ENCODE measurements at regions not wholly inside any gene's neighbourhood (a gene's known extent, or its start where the extent isn't known, plus 50 kb on each side); places are given as distances from the start of the nearest gene placed in this dataset.
A peak's percentile ranks its signal among the peaks of the same experiment; 100 is the strongest.
"Not testable (repeated sequence)": the region's sequence is repeated elsewhere in the genome, so short reads cannot be mapped to it uniquely, and the experiment has no call there.

- no peak for DNase-seq
Measured at GRCh38 chr5:152177626-152178349, 227.3 kb downstream of the NMUR2 start.

- no peak for DNase-seq
Measured at GRCh38 chr5:152171888-152172287, 233.2 kb downstream of the NMUR2 start.

GRCh38 chr5:152170350-152170749 lies 234.7 kb downstream of the NMUR2 start:
- peak; percentile 10 for DNase-seq

GRCh38 chr5:152164860-152165259 lies 240.2 kb upstream of the GLRA1 start:
- no peak for DNase-seq

DNA sequence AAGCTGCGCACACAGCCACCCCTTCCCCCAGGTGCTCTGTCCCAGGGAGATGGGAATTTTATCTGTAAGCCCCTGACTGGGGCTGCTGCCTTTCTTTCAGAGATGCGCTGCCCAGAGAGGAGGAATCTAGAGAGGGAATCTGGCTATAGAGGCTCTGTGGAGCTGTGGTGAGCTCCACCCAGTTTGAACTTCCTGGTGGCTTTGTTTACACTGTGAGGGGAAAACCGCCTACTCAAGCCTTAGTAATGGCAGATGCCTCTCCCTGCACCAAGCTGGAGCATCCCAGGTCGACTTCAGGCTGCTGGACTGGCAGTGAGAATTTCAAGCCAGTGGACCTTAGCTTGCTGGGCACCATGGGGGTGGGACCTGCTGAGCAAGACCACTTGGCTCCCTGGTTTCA lies 235.2 kb upstream of the GLRA1 start:
- DNase-seq, result not testable (repeated sequence)

- DNase-seq, result not testable (repeated sequence)
Measured at GRCh38 chr5:152154452-152154851, 229.8 kb upstream of the GLRA1 start.

- no peak for DNase-seq
Measured at GRCh38 chr5:152151940-152152339, 227.3 kb upstream of the GLRA1 start.

GRCh38 chr5:152151113-152151512 lies 226.5 kb upstream of the GLRA1 start:
- no peak for DNase-seq

- no peak for DNase-seq
Measured at GRCh38 chr5:152147286-152147685, 222.6 kb upstream of the GLRA1 start.

GRCh38 chr5:152146566-152146965 lies 221.9 kb upstream of the GLRA1 start:
- DNase-seq, result no peak

- no peak for DNase-seq
Measured at GRCh38 chr5:152144556-152144955, 219.9 kb upstream of the GLRA1 start.

GRCh38 chr5:152144030-152144429 lies 219.4 kb upstream of the GLRA1 start:
- DNase-seq, result no peak

DNA sequence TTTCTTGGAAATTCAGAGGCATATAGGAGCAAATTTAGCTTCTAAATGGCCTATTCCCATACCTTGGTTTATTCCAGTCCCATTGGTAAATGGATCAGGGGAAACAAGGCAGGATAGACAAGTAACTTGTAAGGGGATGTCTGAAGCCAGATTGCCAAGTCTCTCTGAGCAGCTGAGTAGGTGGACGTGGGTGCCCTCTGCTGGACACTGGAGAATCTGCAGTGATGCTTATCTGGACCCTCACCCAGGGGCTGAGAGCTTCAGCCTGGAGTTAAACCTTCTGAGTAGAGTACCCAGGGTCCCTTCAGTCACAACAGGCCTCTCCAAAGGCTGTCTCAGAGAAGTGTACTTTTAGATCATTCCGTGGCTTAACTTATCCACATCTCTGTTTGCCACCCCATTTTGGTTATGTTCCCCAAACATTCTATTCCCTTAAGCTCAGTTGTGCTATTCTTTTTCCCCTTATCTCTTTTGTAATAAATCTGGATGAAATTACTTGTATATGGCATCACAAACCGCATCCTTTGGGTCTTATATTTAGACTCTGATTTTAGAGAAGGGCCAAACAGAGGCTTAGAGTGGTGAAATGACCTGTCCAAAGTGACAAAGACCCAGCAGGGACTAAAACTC lies 218.3 kb upstream of the GLRA1 start:
- peak; percentile 44 for DNase-seq

DNA sequence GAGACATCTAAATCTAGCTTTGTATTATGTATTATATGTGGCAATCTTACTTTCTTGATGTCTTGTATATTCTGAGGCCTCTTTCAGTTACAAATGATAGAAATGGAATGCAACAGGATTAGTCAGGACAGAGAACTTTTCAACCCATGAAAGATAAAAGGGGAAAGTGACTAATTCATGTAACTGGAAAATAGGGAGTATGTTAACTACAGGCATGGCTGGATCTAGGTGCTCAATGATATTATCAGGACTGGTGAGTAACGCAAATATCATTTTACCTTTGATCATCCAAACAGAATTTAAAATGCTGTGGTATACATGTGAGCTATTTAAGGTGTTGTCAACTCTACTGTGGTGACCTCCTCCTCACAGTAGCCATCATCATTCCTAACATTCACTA lies 215.7 kb upstream of the GLRA1 start:
- no peak for DNase-seq

- no peak for DNase-seq
Measured at GRCh38 chr5:152137063-152137462, 212.4 kb upstream of the GLRA1 start.

DNA sequence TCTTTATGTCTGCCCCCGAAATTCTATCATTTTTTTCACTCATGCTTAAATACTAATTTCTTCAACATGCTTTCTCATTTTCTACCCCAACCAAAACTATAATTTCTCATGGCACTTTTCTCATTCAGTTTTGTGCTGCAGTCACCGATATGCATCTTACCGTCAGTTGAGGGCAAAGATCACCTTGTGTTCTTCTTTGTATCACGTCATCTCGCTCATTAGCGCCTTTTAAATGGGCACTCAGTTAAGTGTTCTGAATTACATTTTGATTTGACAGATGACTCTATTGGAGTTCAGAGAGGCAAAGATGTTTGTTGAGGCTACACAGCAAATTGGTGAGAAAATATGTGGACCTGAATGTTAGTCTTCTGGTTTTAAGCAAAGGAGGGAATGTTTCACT lies 211.7 kb upstream of the GLRA1 start:
- DNase-seq, result no peak

GRCh38 chr5:152135827-152136226 lies 211.2 kb upstream of the GLRA1 start:
- no peak for DNase-seq

DNA sequence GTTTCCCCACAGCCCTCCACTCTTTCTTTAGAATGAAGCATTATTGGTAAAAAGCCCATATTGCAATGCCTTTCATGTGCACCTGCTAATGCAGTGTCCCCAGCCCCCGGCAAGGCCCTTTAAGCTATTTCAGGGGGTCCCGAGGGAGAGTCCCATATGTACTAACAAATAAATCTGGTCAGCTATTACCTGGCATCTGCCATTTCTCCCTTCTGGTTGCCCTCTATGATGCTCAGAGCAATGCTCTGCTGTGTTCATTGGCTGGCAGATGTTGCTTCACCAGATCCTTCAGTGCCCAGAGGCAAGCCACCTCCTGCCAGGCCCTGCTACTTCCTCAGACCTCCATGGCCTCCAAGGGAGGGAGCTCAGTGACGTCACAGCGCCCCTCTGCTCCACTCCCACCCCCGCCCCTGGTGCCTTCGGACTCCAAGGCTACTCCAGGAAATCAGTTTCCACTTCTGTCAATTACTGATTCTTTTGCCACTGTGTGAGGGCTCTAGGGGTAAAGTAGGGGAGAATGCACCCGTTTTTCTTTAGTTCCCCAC lies 201.1 kb upstream of the GLRA1 start:
- no peak for DNase-seq

- no peak for DNase-seq
Measured at GRCh38 chr5:152124409-152125041, 199.9 kb upstream of the GLRA1 start.

GRCh38 chr5:152118676-152119470 lies 194.2 kb upstream of the GLRA1 start:
- no peak for DNase-seq

DNA sequence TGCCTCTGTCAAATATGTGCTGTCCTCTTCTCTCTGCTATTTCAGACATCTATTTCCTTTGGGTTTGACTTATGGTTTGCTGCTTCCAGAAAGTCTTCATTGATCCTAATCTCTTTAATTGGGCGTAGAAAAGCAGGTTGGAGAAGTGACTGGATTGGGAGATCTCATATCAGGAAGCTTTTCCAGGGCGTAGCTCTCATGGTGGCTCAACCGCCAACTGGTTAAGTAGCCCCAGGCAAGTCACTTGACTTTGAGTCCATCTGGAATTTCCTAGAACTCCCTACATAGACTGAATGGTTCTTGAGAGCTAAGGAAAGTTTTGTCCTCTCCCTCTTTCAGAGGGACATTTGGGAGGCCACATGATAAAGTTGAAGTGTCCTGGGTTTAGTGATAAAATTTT lies 192.3 kb upstream of the GLRA1 start:
- DNase-seq, result no peak

GRCh38 chr5:152113401-152113800 lies 188.8 kb upstream of the GLRA1 start:
- no peak for DNase-seq

DNA sequence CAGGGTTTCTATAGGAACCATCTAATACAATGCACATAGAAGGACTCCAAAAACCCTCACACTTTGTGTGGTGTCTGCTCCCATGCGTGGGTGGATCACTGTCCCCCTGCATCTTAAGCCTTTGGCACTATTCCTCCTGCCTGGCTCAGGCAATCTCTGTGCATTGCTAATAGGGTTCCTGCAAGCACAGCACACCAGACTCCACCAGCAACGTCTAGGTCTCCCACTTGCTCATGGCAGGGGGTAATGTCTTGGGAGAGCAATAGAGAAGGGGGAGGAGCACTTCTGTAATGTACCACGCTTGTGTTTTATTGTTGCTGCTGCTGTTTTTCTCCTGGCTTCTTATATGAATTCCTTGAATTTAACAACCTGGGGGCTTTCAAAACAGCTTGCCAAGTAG lies 182.6 kb upstream of the GLRA1 start:
- no peak for DNase-seq
